SK-N-SH treated with all-trans-retinoic acid at 6 μM for 48 hours (cell line): ENCODE measurements at regions not wholly inside any gene's neighbourhood (a gene's known extent, or its start where the extent isn't known, plus 50 kb on each side); places are given as distances from the start of the nearest gene placed in this dataset.

ENCODE experiments used
- ATAC-seq: fragments of 200-7000 bp; cut with Tn5 transposase; 3 replicates; pipeline ENCODE4 v1.9.1; 2020; ENCODE audit warnings: mild to moderate bottlenecking, moderate library complexity
- ARNTL ChIP-seq: fragments of 450-650 bp; formaldehyde crosslinking; IDR thresholded peaks from 2 replicates; pipeline ENCODE4 v1.5.0; 2020; ENCODE audit warnings: low read depth, mild to moderate bottlenecking, moderate library complexity, borderline replicate concordance
- BACH2 ChIP-seq: fragments of 250-450 bp; sonication (Bioruptor Pico); IDR thresholded peaks from 2 replicates; pipeline ENCODE4 v1.9.0; 2021; ENCODE audit warnings: mild to moderate bottlenecking, borderline replicate concordance
- CSDC2 ChIP-seq: fragments of 250-450 bp; sonication (Bioruptor Pico); IDR thresholded peaks from 2 replicates; pipeline ENCODE4 v1.5.0; 2020; ENCODE audit warnings: mild to moderate bottlenecking, moderate library complexity
- ESRRG ChIP-seq: fragments of 250-450 bp; sonication (Bioruptor Pico); IDR thresholded peaks from 2 replicates; pipeline ENCODE4 v1.6.1; 2021; ENCODE audit warnings: mild to moderate bottlenecking
- GLIS3 ChIP-seq: fragments of 250-450 bp; sonication (Bioruptor Pico); IDR thresholded peaks from 2 replicates; pipeline ENCODE4 v1.5.0; 2020; ENCODE audit warnings: mild to moderate bottlenecking, moderate library complexity
- ISL1 ChIP-seq: fragments of 250-450 bp; sonication (Bioruptor Pico); IDR thresholded peaks from 2 replicates; pipeline ENCODE4 v2.1.2; 2022; ENCODE audit warnings: mild to moderate bottlenecking, moderate library complexity
- OSR1 ChIP-seq: fragments of 250-450 bp; sonication (Bioruptor Pico); IDR thresholded peaks from 2 replicates; pipeline ENCODE4 v1.8.0; 2022; ENCODE audit warnings: moderate library complexity, mild to moderate bottlenecking, inconsistent platforms
- RARB ChIP-seq: fragments of 250-450 bp; sonication (Bioruptor Pico); IDR thresholded peaks from 2 replicates; pipeline ENCODE4 v1.8.0; 2021; ENCODE audit warnings: mild to moderate bottlenecking, moderate library complexity
- SNAI2 ChIP-seq: fragments of 250-450 bp; sonication (Bioruptor Pico); IDR thresholded peaks from 2 replicates; pipeline ENCODE4 v1.5.0; 2020; ENCODE audit warnings: mild to moderate bottlenecking, moderate library complexity
- TCF4 ChIP-seq: fragments of 250-450 bp; sonication (Bioruptor Pico); IDR thresholded peaks from 2 replicates; pipeline ENCODE4 v1.8.0; 2021; ENCODE audit warnings: mild to moderate bottlenecking, moderate library complexity, borderline replicate concordance
- TOX ChIP-seq: fragments of 250-450 bp; sonication (Bioruptor Pico); IDR thresholded peaks from 2 replicates; pipeline ENCODE4 v1.8.0; 2021; ENCODE audit warnings: mild to moderate bottlenecking, moderate library complexity, borderline replicate concordance
- ZC3H10 ChIP-seq: fragments of 250-450 bp; sonication (Bioruptor Pico); IDR thresholded peaks from 2 replicates; pipeline ENCODE4 v1.5.1; 2021; ENCODE audit warnings: mild to moderate bottlenecking, moderate library complexity
- ZFP30 ChIP-seq: fragments of 450-650 bp; formaldehyde crosslinking; IDR thresholded peaks from 2 replicates; pipeline ENCODE4 v1.5.0; 2022; ENCODE audit warnings: mild to moderate bottlenecking, moderate library complexity
- ZNF565 ChIP-seq: fragments of 450-650 bp; formaldehyde crosslinking; conservative IDR thresholded peaks from 2 replicates; pipeline ENCODE4 v1.5.0; 2020; ENCODE audit warnings: low read depth, mild to moderate bottlenecking, moderate library complexity
- ZNF70 ChIP-seq: fragments of 450-650 bp; formaldehyde crosslinking; IDR thresholded peaks from 2 replicates; pipeline ENCODE4 v1.5.0; 2020; ENCODE audit warnings: mild to moderate bottlenecking, moderate library complexity
- ZNF8 ChIP-seq: fragments of 450-650 bp; formaldehyde crosslinking; IDR thresholded peaks from 2 replicates; pipeline ENCODE4 v1.5.0; 2020; ENCODE audit warnings: mild to moderate bottlenecking, moderate library complexity
- TF ChIP-seq, protein P1 (sequence below): fragments of 250-450 bp; sonication (Bioruptor Pico); IDR thresholded peaks from 2 replicates; pipeline ENCODE4 v1.8.0; 2021; ENCODE audit warnings: low read depth, mild to moderate bottlenecking, moderate library complexity, borderline replicate concordance
- TF ChIP-seq, protein P2 (sequence below): fragments of 250-450 bp; sonication (Bioruptor Pico); IDR thresholded peaks from 2 replicates; pipeline ENCODE4 v1.8.0; 2020; ENCODE audit warnings: mild to moderate bottlenecking, moderate library complexity, borderline replicate concordance
- TF ChIP-seq, protein P3 (sequence below): fragments of 250-450 bp; sonication (Bioruptor Pico); IDR thresholded peaks from 2 replicates; pipeline ENCODE4 v1.5.1; 2021; ENCODE audit warnings: mild to moderate bottlenecking, moderate library complexity
- TF ChIP-seq, protein P4 (sequence below): fragments of 250-450 bp; sonication (Bioruptor Pico); IDR thresholded peaks from 2 replicates; pipeline ENCODE4 v1.5.0; 2020; ENCODE audit warnings: mild to moderate bottlenecking, moderate library complexity
- TF ChIP-seq, protein P5 (sequence below): fragments of 250-450 bp; sonication (Bioruptor Pico); IDR thresholded peaks from 2 replicates; pipeline ENCODE4 v1.5.1; 2020; ENCODE audit warnings: low read depth, mild to moderate bottlenecking, moderate library complexity

DNA sequence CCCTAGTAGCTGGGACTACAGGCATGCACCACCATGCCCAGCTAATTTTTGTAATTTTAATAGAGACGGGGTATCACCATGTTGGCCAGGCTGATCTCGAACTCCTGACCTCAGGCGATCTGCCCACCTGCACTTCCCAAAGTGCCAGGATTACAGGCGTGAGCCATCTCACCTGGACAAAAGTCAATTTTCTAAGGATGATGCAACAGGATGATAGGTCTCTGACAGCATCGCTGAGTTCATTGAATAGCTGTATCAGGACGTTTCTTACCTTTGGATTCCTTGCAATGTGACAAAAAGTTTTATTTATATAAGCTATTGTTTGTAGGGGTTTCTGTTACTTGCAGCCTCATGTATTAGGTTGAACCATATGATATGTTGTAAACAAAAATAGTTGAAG is 55.5 kb upstream of the PCED1B start:
- no peak for TF ChIP-seq ISL1 (CRISPR knock-in tag)
- ATAC-seq: no peak

DNA sequence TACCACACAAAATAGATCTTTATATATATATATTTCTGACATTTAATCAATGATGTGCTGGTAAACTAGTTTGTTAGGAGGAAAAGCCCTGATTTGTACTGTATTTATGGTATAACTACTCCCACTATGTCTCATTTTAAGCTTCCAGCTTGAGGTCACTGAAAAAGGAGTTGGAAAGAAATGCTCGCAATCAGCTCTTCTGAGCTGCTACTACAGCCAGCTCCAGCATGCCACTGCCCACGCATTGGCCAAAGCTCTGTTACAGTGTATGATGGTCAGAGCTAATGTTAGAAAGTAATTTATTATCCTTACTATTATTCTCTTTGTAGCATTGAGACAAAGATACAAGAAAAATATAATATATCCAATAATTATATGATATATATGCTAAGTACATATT is 55.0 kb upstream of the PCED1B start:
- TF ChIP-seq ARNTL: no peak
- no peak for TF ChIP-seq RARB
- ATAC-seq: no peak

DNA sequence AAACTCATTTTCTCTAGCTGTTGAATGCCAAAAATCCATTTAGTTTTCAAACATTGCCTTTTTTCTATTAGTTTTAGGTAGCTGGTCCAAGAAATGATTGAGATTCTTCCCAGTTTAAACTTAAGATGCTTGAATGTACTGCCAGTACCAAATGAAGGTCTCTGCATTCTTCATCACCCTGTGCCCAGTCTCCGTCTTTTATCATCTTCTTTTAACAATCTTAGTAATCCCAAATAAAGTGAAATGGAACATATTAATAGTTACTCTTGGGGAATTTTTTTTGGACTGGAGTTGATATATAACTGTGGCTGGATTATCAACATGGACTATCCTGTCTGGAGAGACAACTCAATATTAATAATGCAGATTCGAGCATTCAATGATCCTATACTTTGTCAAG is 54.1 kb upstream of the PCED1B start:
- TF ChIP-seq, protein P1, sequence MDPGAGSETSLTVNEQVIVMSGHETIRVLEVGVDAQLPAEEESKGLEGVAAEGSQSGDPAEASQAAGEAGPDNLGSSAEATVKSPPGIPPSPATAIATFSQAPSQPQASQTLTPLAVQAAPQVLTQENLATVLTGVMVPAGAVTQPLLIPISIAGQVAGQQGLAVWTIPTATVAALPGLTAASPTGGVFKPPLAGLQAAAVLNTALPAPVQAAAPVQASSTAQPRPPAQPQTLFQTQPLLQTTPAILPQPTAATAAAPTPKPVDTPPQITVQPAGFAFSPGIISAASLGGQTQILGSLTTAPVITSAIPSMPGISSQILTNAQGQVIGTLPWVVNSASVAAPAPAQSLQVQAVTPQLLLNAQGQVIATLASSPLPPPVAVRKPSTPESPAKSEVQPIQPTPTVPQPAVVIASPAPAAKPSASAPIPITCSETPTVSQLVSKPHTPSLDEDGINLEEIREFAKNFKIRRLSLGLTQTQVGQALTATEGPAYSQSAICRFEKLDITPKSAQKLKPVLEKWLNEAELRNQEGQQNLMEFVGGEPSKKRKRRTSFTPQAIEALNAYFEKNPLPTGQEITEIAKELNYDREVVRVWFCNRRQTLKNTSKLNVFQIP: no peak
- TF ChIP-seq, protein P2, sequence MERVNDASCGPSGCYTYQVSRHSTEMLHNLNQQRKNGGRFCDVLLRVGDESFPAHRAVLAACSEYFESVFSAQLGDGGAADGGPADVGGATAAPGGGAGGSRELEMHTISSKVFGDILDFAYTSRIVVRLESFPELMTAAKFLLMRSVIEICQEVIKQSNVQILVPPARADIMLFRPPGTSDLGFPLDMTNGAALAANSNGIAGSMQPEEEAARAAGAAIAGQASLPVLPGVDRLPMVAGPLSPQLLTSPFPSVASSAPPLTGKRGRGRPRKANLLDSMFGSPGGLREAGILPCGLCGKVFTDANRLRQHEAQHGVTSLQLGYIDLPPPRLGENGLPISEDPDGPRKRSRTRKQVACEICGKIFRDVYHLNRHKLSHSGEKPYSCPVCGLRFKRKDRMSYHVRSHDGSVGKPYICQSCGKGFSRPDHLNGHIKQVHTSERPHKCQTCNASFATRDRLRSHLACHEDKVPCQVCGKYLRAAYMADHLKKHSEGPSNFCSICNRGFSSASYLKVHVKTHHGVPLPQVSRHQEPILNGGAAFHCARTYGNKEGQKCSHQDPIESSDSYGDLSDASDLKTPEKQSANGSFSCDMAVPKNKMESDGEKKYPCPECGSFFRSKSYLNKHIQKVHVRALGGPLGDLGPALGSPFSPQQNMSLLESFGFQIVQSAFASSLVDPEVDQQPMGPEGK (CRISPR knock-in tag): no peak
- no peak for TF ChIP-seq OSR1 (CRISPR knock-in tag)
- TF ChIP-seq, protein P3, sequence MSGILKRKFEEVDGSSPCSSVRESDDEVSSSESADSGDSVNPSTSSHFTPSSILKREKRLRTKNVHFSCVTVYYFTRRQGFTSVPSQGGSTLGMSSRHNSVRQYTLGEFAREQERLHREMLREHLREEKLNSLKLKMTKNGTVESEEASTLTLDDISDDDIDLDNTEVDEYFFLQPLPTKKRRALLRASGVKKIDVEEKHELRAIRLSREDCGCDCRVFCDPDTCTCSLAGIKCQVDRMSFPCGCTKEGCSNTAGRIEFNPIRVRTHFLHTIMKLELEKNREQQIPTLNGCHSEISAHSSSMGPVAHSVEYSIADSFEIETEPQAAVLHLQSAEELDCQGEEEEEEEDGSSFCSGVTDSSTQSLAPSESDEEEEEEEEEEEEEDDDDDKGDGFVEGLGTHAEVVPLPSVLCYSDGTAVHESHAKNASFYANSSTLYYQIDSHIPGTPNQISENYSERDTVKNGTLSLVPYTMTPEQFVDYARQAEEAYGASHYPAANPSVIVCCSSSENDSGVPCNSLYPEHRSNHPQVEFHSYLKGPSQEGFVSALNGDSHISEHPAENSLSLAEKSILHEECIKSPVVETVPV (CRISPR knock-in tag): no peak
- TF ChIP-seq SNAI2 (CRISPR knock-in tag): no peak
- no peak for TF ChIP-seq ZNF565 (CRISPR knock-in tag)
- no peak for TF ChIP-seq ZNF70 (CRISPR knock-in tag)
- TF ChIP-seq, protein P4, sequence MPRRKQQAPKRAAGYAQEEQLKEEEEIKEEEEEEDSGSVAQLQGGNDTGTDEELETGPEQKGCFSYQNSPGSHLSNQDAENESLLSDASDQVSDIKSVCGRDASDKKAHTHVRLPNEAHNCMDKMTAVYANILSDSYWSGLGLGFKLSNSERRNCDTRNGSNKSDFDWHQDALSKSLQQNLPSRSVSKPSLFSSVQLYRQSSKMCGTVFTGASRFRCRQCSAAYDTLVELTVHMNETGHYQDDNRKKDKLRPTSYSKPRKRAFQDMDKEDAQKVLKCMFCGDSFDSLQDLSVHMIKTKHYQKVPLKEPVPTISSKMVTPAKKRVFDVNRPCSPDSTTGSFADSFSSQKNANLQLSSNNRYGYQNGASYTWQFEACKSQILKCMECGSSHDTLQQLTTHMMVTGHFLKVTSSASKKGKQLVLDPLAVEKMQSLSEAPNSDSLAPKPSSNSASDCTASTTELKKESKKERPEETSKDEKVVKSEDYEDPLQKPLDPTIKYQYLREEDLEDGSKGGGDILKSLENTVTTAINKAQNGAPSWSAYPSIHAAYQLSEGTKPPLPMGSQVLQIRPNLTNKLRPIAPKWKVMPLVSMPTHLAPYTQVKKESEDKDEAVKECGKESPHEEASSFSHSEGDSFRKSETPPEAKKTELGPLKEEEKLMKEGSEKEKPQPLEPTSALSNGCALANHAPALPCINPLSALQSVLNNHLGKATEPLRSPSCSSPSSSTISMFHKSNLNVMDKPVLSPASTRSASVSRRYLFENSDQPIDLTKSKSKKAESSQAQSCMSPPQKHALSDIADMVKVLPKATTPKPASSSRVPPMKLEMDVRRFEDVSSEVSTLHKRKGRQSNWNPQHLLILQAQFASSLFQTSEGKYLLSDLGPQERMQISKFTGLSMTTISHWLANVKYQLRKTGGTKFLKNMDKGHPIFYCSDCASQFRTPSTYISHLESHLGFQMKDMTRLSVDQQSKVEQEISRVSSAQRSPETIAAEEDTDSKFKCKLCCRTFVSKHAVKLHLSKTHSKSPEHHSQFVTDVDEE: no peak
- no peak for TF ChIP-seq RARB
- TF ChIP-seq, protein P5, sequence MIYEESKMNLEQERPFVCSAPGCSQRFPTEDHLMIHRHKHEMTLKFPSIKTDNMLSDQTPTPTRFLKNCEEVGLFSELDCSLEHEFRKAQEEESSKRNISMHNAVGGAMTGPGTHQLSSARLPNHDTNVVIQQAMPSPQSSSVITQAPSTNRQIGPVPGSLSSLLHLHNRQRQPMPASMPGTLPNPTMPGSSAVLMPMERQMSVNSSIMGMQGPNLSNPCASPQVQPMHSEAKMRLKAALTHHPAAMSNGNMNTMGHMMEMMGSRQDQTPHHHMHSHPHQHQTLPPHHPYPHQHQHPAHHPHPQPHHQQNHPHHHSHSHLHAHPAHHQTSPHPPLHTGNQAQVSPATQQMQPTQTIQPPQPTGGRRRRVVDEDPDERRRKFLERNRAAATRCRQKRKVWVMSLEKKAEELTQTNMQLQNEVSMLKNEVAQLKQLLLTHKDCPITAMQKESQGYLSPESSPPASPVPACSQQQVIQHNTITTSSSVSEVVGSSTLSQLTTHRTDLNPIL (CRISPR knock-in tag): no peak
- TF ChIP-seq CSDC2 (CRISPR knock-in tag): no peak
- TF ChIP-seq TCF4: no peak
- no peak for TF ChIP-seq ZNF8 (CRISPR knock-in tag)
- TF ChIP-seq ZC3H10 (CRISPR knock-in tag): no peak
- TF ChIP-seq ZFP30 (CRISPR knock-in tag): no peak
- no peak for TF ChIP-seq TOX (CRISPR knock-in tag)
- TF ChIP-seq GLIS3 (CRISPR knock-in tag): no peak
- TF ChIP-seq ISL1 (CRISPR knock-in tag): no peak
- no peak for TF ChIP-seq ARNTL
- TF ChIP-seq, all 23 proteins: peak for 0
- no peak for ATAC-seq

DNA sequence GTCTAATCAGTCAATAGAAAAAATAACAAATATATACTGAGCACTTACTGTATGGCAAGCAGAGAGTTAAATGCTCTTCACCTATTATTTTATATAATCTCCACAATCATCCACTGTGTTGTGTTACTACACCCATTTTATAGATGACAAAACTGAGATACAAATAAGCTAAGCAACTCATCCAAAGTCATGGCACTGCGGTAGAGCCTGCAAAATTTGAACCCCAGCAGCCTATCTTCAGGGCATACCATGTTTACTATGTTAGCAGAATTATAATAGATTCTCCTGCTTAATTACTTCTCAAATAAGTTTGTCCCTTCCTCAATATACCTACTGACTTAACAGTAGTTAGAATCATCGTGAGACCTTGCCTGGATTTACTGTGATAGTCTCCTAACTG is 53.6 kb upstream of the PCED1B start:
- ATAC-seq: no peak
- TF ChIP-seq OSR1 (CRISPR knock-in tag) (no peak), TOX (CRISPR knock-in tag) (no peak), RARB (no peak), ARNTL (no peak), CSDC2 (CRISPR knock-in tag) (no peak), GLIS3 (CRISPR knock-in tag) (no peak), ZC3H10 (CRISPR knock-in tag) (no peak), ZNF8 (CRISPR knock-in tag) (no peak), BACH2 (no peak), ESRRG (CRISPR knock-in tag) (no peak), ZFP30 (CRISPR knock-in tag) (no peak), SNAI2 (CRISPR knock-in tag) (no peak)
- TF ChIP-seq, protein P4: no peak
- TF ChIP-seq, protein P2 (CRISPR knock-in tag): no peak
